A673 (cell line): ENCODE measurements at regions not wholly inside any gene's neighbourhood (a gene's known extent, or its start where the extent isn't known, plus 50 kb on each side); places are given as distances from the start of the nearest gene placed in this dataset.

ENCODE experiments used
- BruUV-seq: library from RNA; stranded (reverse); fragments of 400-500 nt; replicated peaks from 2 replicates; lab custom pipeline; 2021; lab: Mats Ljungman, UMichigan
- CTCF ChIA-PET: fragments of 300-600 bp; sonication (Branson Sonifier 250); formaldehyde crosslinking; loops from one replicate; lab custom pipeline; 2022; ENCODE audit warnings: antibody characterized with exemption; lab: Charles Lee
- POLR2A ChIA-PET: fragments of 300-600 bp; sonication (Branson Sonifier 250); formaldehyde crosslinking; loops from one replicate; lab custom pipeline; 2022; ENCODE audit warnings: antibody characterized with exemption; ENCODE audit not compliant: low non-redundant PET; lab: Charles Lee
- DNase-seq: peaks from one replicate; pipeline ENCODE4 v3.0.0-alpha.2; 2015; ENCODE audit warnings: low spot score
- H3K27ac ChIP-seq: fragments of 200-600 bp; sonication (generic); 2 replicates; pipeline ENCODE4 v1.5.1; 2016; ENCODE audit warnings: mixed run types, low read depth, mild to moderate bottlenecking, mixed read lengths, antibody characterized with exemption, low read length; ENCODE audit not compliant: poor library complexity, severe bottlenecking
- H3K27me3 ChIP-seq: fragments of 200-600 bp; sonication (generic); replicated peaks from 2 replicates; pipeline ENCODE4 v1.6.1; 2017; ENCODE audit warnings: mixed run types, low read depth, mild to moderate bottlenecking, mixed read lengths, antibody characterized with exemption, low read length; ENCODE audit not compliant: insufficient read depth, poor library complexity
- H3K36me3 ChIP-seq: fragments of 200-600 bp; sonication (generic); 2 replicates; pipeline ENCODE4 v1.6.1; 2016; ENCODE audit warnings: mixed run types, mild to moderate bottlenecking, mixed read lengths, antibody characterized with exemption, low read length; ENCODE audit not compliant: insufficient read depth, poor library complexity, severe bottlenecking
- H3K4me1 ChIP-seq: fragments of 200-600 bp; sonication (generic); 2 replicates; pipeline ENCODE4 v1.6.1; 2017; ENCODE audit warnings: mixed run types, mild to moderate bottlenecking, mixed read lengths, antibody characterized with exemption, low read length; ENCODE audit not compliant: insufficient read depth, poor library complexity, severe bottlenecking
- H3K4me3 ChIP-seq: fragments of 200-600 bp; sonication (generic); 2 replicates; pipeline ENCODE4 v1.5.1; 2016; ENCODE audit warnings: low read depth, mixed run types, mild to moderate bottlenecking, mixed read lengths, low read length; ENCODE audit not compliant: poor library complexity, severe bottlenecking
- H3K9me3 ChIP-seq: fragments of 200-600 bp; sonication (generic); 2 replicates; pipeline ENCODE4 v1.6.1; 2016; ENCODE audit warnings: mixed run types, low read depth, mild to moderate bottlenecking, mixed read lengths, antibody characterized with exemption, low read length; ENCODE audit not compliant: poor library complexity, severe bottlenecking
- CTCF ChIP-seq: fragments of 300-800, 200-600 bp; sonication (generic); conservative IDR thresholded peaks from 2 replicates; pipeline ENCODE4 v1.5.1; 2017; ENCODE audit warnings: low read depth, mild to moderate bottlenecking, antibody characterized with exemption, low read length, moderate library complexity, mixed read lengths
- EZH2 ChIP-seq: fragments of 200-600 bp; sonication (generic); IDR thresholded peaks from 2 replicates; pipeline ENCODE4 v1.6.1; 2017; ENCODE audit warnings: borderline replicate concordance, low read depth, mild to moderate bottlenecking, mixed read lengths, antibody characterized with exemption, low read length; ENCODE audit not compliant: poor library complexity, severe bottlenecking
- intact Hi-C: fragments of 100-400 bp; cut with micrococcal nuclease; formaldehyde crosslinking; loops from one replicate; pipeline ENCODE4 v1.10.0; 2022; ENCODE audit not compliant: unreplicated experiment

GRCh38 chr21:41633627-41634026 is 125.7 kb upstream of the TMPRSS2 start:
- intact Hi-C loops = no loop called here
- H3K27me3 ChIP-seq = no peaks in the 10 kb centered on the region
- H3K9me3 ChIP-seq = no peaks in the 10 kb centered on the region
- H3K27ac ChIP-seq = no peak overlapping the region
- BruUV-seq = no TSS peak
- no peak for DNase-seq
- no peaks in the 10 kb centered on the region for H3K4me1 ChIP-seq
- no peaks in the 10 kb centered on the region for H3K36me3 ChIP-seq
- H3K4me3 ChIP-seq = no peak overlapping the region
- TF ChIP-seq CTCF = no peak
- no peak for TF ChIP-seq EZH2
- POLR2A ChIA-PET = no interaction called here
- CTCF ChIA-PET = no interaction called here

DNA sequence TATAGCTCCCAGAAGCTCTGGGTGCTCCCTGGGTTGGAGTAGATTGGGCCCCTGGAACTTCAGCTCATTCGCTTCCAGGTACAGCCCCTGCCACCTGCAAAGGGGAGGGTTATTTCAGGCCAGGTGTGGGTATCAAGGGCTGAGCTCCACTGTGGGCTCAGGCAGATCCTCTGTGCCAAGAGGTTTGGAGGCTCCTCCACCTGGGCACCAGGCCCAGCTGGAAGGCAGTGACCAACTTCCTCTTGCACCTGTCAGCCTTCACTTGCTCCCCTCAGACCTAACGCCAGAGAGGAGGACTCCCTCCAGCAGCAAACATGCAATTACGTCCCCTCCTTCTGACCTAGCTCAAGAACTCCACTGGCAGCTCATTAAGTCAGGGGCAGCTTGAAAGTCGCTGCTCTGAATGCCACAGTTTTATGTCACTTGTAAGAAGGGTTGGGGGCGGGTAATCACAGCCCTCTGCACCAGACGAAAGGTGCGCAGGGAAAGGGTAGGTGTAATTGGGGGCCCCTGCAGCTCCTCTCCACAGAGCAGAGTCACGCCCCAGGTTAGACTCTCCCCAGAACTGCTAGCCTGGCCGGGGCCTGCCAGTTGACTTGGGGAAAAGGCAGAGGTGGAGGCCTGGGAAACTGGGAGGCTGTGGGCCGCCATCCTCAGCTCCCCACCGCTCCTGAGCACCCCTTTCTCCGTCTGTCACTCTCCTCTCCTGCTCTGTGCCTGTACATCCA is 125.0 kb upstream of the TMPRSS2 start:
- TF ChIP-seq EZH2 = no peak
- TF ChIP-seq CTCF = no peak
- no peaks in the 10 kb centered on the region for H3K4me1 ChIP-seq
- POLR2A ChIA-PET = no interaction called here
- BruUV-seq = no TSS peak
- intact Hi-C loops = no loop called here
- CTCF ChIA-PET = no interaction called here
- H3K4me3 ChIP-seq = no peak overlapping the region
- H3K27me3 ChIP-seq = no peaks in the 10 kb centered on the region
- no peaks in the 10 kb centered on the region for H3K36me3 ChIP-seq
- H3K9me3 ChIP-seq = no peaks in the 10 kb centered on the region
- no peak overlapping the region for H3K27ac ChIP-seq
- DNase-seq = no peak

GRCh38 chr21:41631564-41632461 is 123.9 kb upstream of the TMPRSS2 start:
- ChIA-PET CTCF (interaction anchor here (0.8 kb wide), 1 partner anchor 147 kb away, joined by 9 read pairs; no protein-coding TSS in a partner anchor), POLR2A (no interaction called here)
- Histone ChIP-seq H3K36me3 (no peaks in the 10 kb centered on the region), H3K9me3 (no peaks in the 10 kb centered on the region), H3K4me3 (no peak overlapping the region), H3K27ac (no peak overlapping the region), H3K4me1 (no peaks in the 10 kb centered on the region), H3K27me3 (no peaks in the 10 kb centered on the region)
- BruUV-seq = no TSS peak
- DNase-seq = no peak
- TF ChIP-seq CTCF = no peak
- no peak for TF ChIP-seq EZH2
- intact Hi-C loops = no loop called here
